Ureter (tissue), 1 donor: ENCODE measurements at regions not wholly inside any gene's neighbourhood (a gene's known extent, or its start where the extent isn't known, plus 50 kb on each side); places are given as distances from the start of the nearest gene placed in this dataset.

ENCODE experiments used
- DNase-seq: peaks from one replicate; pipeline ENCODE4 v3.0.0-alpha.2; 2020; ENCODE audit warnings: low spot score
- donor health status: DM: yes; HTN: yes; CAD: no.

DNA sequence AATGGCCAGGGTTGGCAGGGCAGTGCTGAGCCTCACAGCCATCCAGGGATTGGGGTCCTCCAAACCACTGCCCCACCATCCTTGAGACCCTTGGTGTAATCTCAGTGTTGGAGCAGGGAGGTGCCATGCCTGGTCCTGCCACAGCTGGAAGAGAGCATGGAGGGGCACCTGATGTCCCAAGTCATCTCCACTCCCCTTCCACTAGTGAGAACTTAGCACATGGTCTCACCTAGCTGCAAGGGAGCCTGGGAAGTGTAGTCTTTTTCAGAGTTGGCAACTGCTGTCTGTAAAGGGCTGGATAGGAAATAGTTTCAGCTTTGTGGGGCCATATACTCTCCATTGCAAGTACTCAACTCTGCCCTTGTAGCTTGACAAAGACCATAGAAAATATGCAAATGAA is 238.7 kb downstream of the RPS24 start:
- no peak for DNase-seq

DNA sequence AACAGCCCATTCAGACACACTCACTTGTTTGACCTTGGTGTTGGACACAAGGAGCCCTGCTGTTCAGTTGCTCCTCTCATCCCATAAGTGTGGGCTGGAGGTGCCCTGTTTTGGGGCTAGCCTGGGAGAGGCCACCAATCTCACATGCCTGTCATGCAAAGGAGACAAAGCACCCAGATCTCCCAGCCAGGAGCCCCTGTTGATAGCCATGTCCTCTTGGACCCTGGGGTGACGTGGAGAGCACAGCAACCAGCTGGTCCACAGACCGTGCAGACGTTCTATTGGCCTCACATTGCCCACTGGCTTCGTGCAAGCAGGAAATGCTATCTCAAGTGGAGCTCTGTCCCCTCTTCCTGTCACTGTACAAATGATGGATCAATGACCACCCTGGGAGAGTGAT is 240.8 kb downstream of the RPS24 start:
- no peak for DNase-seq

DNA sequence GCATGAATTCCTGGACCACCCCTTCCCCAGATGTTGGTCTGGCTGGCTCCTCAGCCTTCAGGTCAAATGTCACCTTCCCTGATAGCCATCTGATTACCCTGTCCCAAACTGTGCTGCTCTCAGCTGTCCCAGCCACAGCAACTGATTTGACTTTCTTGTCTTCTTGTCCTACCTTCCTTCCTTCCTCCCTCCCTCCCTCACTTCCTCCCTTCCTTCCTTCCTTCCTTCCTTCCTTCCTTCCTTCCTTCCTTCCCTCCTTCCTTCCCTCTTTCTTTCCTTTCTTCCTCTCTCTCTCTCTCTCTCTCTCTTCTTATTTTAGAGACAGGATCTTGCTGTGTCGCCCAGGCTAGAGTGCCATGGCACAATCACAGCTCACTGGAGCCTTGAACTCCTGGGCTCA is 242.5 kb downstream of the RPS24 start:
- no peak for DNase-seq

DNA sequence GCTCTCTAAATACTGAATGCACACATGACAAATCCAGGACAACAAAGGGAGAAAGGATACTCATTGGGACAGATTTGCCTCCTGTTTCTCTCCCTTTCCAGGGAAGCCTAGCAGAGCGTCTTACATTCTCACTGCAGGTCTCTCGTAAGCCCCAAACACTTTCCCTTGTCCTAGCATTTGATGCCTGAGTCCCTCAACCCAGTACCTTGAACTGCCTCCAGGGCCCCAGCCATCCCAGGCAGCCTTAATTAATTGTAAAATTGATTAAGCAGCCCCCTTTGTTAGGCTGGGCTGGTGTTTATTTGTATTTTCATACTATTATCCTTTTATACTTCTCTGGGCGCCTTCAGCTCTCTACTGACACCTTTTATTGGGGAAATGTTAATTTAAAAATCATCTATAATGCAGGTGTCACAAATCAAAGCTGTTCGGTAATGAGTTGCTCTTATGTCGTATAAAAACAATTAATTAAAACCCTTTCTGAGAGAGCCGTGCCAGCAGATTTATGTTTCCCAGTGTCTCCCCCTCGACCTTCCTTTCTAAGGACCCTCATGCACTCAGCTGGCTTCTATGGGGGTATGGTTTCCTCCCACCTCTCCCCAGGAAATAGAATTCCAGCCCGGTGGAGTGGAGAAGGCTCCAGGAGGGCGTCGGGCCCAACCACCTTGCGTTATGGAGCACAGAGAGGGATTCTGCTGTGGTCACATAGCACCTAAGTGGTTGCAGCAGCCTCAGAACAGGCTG is 243.8 kb downstream of the RPS24 start:
- no peak for DNase-seq

DNA sequence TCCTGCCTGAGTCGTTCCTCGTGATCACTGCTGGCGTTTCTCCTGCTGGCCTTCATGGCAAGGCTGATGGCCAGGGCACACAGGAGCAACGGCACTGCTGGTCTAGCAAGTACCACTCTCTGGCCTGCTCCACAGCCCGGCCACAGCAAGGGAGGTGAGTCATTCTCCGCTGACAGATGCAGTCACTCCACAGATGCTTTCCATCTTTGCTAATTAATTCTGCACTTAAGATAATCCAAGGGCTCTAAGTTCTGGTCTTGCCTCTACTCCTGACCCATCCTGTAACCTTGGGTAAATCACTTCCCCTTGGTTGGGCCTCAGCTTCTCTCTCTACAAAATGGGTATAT is 244.4 kb downstream of the RPS24 start:
- no peak for DNase-seq

DNA sequence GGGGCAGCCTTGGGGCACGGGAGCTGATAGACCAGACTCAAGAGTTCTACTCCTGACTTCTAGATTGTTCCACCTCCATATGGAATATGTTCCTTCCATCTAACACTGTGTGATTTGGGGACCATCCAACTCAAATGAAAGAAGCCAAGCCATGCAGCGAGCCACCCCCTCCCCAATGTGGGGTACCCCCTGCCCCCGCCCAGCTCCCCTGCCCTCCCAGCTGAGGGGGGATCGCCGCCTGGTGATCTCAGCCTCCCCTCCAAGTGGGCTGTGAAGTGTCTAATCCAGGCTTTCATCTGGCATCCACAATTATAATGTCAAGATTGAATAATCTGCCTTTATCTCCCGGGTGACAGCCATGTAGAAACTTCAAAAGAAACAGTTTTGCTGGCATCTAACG is 246.1 kb downstream of the RPS24 start:
- DNase-seq: no peak

DNA sequence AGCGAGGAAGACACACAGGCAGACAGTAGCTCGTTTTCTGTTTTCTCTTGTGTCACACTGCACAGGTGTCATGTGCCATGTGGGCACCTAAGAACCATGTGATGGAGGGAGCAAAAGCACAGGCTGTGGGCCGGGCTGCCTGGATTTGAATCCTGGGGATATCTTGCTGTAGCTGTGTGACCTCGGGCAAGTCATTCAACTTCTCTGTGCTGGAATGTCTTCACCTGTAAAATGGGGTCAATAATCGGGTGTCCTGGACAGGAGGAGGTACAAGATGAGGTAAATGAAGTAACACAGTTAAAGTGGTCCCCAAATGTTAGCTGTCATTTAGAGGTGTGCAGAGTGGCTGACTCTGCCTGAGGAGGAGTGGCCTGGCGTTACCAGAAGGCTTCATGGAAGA is 246.9 kb downstream of the RPS24 start:
- DNase-seq: no peak

DNA sequence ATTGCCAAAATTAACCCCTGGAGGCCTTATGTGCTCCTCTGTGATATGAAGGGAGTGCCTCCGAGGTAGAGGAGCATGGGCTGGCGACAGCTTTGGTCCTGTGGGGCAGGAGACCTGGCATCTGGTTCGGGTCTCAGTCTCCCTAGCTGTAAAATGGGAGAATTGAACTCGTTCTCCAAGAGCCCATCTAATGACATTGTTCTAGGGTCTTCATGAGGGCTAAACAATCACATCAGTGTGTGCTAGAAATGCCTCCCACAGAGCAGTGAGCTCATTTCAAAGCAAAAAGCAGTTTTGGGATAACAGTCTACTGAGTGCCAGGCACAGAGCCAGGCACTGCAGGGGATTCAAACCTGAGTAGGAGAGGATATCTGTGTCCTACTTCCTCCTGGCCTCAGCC is 248.0 kb downstream of the RPS24 start:
- no peak for DNase-seq

DNA sequence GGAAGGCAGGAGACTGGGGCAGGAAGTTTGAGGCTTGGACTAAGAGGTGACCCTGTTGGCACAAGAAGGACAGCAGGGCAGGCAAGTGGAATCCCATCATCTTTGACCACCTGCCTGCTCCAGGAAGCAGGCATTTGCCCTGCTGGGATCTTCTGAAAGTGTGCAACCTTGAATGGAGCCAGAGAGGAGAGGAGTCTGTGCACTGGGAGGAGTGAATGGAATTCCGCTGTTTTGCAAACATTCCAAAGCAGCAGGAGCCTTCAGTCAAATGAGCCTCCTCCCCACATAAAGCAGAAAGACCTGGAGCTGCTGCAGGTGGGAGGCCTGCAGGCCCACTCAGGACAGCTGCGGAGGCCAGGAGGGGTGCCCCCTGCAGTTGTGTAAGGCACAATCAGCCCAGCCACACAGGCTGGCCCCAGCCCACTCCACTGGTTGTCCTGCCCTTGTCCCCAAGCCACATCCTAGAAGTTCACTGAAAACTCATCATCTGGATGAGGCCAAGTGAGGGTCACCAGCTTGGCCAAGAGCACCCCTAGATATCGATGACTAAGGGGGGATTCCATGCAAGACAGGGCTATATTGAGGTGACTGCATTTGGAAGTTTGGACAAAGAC is 249.5 kb downstream of the RPS24 start:
- no peak for DNase-seq

DNA sequence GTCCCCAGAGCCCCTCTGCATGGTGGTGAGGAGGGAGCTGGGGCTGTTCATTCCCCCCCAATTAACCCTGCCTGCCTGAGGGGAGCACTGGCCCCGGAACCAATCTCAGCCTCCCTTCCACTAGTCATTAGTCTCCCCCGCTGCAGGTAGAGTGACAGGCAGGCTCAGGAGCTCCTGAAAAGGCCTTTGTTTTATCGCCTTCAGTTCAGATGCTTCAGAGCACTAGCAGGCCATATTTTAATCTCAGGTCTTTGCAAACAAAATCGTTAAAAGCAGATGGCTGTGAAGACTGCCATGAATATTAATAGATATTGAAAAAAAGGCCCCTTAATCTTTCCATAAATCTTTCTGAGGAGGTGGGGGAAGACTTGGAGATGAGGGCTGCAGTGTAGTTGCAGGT is 250.7 kb downstream of the RPS24 start:
- no peak for DNase-seq

DNA sequence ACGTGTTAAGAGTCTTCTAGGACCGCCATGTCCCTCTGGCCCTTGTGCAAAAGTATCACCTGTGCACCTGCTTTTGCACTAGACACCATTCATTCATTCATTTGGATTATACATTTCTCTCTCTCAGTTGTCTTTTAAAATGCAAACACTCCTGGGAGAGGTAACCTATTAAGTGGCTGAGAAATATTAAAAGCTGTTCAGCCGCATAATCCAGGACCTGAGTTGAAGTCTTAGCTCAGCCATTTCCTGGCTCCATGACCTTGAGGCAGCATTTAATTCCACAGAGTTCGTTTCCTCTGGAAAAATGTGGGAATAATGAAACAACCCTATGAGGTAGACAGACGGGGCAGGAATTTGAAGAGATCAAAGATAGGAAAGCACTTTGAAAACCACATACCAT is 251.6 kb downstream of the RPS24 start:
- no peak for DNase-seq

DNA sequence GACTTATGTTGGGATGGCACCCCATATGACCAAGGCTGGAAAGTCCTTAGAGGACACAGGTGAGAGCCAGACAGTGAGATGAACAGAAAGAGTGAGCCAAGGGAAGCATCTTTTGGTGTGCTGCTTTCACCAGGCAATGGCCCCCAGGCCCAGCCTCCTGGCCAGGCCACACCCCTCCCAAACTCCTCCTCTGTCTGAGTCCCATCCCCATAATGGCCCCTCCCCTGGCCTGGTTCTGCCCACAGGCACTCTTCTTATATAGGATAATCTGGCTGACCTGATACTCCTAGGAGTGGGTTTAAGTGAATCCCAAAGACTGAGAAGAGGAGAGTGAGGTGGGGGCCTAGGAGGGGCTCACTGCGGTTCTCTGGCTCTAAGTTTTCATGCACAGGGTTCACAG is 252.5 kb downstream of the RPS24 start:
- no peak for DNase-seq

DNA sequence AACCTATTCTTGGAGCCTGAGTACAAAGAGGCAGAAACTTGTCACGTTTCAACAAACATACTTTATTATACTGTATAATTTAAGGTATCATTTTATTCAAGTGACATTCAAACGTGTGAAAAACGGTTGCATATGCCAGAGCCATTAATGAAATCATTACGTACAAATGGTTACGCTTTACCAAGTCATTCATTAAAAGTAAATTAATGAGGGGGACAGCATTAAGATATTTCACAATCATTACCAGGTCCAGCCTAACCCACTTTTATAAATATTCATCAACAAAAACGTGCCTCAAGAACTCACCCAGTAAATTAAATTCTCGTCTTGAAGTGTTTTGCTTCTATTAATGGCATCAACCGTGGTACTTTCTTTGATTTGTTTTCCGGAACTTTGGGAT is 253.0 kb downstream of the RPS24 start:
- DNase-seq: no peak

DNA sequence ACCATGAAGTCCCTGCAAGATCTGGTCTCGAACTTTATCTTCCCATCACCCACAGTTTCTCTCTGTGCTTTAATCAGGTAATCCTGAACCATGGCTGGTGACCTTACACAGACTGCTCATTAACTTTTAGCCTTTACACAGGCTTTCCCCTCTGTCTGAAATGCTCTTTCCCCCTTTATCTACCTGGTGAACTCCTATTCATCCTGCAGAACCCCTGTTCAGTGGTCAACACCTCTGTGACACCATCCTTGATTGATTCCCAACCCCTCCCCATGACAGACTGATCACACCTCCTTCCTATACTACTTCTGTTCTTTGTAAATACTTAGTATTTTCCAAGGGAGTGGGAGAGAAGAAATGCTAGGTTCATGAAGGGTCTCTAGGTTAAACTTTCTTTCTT is 254.0 kb downstream of the RPS24 start:
- no peak for DNase-seq

DNA sequence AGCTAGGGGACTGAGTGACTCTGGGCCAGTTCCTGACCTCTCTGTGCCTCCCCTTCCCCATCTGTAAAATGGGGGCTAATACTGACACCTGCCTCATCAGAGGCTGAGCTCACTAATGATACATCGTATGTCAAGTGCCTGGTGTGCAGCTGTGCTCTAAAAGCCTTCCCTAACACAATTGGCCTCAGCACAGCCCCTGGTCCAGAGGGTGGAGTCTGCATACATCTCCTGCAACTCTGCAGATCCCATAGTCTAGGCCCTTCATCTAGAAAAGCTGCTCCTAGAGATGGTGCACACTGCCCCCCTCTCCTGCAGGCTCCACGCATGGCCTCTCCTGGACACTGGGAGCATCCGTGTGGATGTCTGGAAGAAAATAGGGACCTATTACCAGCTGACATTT is 255.0 kb downstream of the RPS24 start:
- no peak for DNase-seq

DNA sequence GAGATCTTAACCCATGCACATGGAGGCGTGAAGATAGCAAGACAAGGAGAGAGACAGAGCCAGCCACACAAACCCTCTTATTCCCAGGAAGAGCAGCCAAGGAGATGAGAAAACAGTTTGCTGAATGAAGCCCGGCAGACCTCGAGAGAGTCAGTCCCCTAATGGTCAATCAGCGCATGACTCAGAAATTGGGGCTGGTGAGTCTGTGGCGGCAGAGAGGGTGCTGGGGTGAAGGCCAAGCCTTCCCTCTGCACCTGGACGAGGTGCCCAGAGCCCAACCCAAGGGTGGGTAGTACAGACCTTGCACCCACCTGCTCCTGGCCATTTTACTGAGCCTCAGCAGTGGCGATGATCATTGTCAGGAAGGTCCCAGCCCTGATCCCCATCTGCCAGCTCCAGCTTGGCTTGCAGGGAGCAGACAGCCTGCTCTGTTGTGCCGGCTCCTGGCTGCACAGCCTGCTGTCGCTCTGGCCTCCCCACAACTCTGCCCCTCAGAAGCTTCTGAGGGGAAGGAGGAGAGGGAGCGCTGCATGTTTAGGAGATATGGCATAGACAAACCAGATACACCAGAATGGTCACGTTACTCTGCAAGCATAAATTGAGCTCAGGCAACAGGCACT is 256.6 kb downstream of the RPS24 start:
- no peak for DNase-seq

DNA sequence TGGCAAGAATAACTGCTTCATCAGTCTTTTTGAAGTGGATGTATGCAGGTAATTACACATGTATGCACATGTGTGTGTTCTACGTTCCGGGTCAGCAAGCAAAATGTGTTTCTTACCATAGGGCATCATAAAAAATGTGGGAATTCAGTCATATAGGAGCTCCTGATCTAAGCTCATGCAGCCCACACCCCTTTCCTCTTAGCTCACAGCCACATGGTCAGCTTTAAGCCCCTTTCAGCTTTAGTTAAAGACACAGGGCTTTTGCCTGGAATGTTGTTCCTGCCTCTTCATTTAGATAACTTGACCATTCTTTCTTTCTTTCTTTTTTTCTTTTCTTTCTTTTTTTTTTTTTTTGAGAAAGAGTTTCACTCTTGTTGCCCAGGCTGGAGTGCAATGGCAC is 258.1 kb downstream of the RPS24 start:
- no peak for DNase-seq

DNA sequence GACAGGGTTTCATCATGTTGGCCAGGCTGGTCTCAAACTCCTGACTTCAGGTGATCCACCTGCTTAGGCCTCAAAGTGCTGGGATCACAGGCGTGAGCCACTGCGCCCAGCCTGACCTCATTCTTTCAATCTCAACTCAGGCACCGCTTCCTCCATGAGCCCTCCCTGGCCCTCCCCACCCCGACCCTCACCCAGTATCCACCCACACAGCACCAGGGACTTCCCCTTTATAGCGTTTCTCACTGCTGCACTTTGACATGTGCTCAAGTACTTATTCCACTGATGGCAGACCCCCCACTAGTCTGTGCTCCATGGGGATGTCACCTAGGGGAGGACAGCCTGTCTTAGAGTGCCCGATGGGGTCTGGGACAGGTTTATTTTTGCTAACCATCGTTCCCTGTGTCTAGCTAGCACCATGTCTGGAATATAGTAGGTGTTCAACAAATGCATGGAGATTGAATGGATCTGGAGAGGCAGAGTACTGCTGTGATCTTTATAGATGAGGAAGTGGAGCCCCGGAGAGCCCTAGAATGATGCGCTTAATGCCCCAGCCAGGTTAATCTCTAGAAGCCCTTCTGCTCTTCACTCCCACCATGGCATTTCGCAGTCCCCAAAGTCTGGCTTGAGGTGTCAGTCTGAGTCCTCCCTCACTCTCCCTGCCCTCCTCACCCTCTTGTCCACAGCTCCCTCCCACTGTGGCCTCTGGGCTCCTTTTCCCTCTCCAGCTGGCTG is 258.8 kb downstream of the RPS24 start:
- DNase-seq: no peak

DNA sequence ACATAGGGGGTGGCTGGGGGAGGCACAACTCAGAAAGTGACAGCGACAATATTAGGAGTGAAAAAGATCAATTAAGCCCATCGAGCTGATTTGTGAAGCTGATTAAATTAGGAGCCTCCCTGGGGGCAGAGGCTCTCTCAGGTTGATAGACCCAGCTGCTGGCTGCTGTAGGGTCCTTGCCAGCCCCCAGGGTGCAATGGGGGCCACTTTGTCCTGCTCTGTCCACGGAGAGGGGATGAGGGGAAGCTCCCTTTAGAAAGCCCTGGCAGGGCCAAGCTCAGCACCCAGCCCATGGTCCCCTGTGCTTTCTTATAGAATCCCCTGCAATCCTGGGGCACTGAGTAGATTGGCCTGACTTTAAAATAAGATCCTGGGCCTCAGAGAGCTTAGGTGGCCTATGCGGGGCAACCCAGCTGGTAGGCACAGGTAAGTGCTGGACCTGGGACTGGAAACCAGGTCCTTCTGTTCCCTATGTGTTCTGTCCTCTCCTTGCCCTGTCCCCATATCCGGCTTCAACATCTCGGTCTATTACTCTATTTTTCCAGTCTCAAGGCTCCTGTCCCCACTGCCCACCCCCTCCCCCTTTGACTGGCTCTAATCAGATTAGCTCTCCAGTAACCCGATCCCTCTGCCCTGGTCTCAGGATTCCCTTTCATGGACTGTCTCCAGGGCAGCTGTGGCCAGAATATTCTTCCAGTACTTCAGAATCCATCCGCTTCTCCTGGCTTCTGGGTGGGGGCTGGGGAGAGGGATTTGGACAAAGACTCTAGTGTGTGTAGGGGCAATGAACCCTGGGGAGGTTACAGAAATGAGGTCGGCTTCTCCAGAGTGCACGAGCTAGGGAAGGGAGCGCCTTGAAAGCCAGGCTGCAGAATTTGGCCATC is 259.6 kb downstream of the RPS24 start:
- peak; percentile 57 for DNase-seq

DNA sequence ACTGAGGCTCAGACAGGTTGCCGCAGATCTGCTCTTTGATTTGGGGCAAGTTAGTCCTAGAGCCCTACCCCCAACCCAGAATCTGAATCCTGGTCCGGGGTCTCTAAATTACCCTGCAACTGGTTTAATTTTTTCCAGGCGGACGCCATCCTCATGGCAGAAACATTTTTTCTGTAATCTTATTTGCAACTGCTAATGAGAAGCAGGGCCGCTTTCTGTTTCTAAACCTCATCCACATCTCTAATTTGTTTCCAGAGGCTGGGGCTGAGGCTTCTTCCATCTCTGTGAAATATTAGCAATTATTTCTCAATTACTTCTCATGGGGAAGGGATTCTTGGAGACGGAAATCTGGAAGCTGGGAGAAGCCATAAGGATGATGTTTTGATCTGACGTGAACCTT is 261.6 kb downstream of the RPS24 start:
- no peak for DNase-seq

DNA sequence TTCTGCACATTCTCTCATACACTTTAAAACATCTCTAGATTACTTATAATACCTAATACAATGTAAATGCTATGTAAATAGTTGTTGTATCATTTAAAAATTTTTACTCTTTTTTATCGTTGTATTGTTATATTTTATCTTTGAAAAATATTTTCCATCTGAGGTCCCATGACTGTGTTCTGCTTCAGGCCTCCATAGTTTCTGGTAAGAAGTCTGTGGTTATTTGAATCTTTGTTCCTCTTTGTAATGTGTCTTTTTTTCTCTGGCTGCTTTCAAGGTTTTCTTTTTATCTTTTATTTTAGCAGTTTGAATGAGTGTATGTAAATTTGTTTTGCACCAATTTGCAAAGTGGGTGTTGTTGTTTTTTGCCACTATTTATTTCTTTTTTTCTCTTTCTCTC is 263.1 kb downstream of the RPS24 start:
- DNase-seq: no peak

DNA sequence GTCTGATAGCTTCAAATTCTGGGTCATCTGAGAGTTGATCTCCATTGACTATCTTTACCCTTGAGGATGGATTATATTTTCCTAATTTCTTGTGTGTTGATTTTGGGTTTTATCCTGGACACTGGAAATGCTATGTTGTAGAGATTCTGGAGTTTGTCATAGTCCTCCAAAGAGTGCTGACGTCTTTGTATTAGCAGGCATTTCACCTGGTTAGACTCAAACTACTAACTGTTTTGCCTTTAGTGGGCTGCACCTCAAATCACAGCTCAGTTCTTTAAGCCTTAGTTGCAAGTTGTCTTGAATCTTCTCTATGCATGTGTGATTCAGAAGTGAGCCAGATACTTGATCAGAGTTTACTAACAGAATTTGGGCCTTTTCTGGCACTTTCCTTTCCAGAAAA is 264.3 kb downstream of the RPS24 start:
- no peak for DNase-seq
